GM21723 (cell line): ENCODE measurements at regions not wholly inside any gene's neighbourhood (a gene's known extent, or its start where the extent isn't known, plus 50 kb on each side); places are given as distances from the start of the nearest gene placed in this dataset.

ENCODE experiments used
- ATAC-seq: cut with Tn5 transposase; IDR thresholded peaks from one replicate; pipeline ENCODE4 v1.9.1; 2021; ENCODE audit warnings: mild to moderate bottlenecking, moderate library complexity; ENCODE audit not compliant: unreplicated experiment

DNA sequence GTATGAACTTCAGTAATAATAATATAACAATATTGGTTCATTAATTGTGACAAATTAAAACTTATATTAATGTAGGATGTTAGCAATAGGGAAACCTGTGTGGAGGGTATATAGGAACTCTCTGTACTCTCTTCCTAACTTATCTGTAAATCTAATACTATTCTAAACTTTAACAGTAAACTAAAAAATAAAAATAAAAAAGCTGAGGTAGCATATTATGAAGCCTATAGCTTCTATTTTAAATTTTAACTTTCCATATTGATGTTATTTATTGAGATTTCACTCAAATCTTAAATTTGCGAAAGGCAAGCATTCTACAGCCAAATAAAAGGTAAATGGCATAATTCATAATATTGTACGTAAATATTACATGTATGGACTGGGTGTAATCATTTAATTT lies 326.4 kb downstream of the MEI4 start:
- no peak for ATAC-seq

DNA sequence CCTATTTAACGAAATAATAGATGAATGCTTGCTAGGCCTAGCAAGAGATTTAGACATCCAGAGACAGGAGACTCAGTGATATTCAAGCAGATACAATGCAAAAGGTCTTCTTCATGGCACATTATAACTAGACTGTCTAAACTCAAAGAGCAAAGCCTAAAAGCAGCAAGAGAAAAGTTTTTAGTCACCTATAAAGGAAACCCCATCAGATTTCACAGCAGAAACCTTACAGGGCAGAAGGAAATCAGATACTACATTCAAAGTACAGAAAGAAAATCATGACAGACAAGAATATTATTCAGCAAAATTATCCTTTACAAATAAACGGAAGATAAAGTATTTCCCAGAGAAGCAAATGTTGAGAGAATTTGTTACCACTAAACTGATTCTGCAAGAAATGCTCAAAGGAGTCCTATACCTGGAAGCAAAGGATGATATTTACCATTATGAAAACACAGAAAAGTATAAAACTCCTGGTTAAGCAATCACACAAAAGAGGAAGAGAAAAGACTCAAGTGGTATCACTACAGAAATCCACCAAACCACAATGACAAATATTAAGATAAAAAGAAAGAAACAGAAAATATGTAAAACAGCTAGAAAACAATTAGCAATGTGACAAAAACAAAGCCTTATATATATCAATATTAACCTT lies 333.7 kb downstream of the MEI4 start:
- ATAC-seq, result peak; percentile 87

DNA sequence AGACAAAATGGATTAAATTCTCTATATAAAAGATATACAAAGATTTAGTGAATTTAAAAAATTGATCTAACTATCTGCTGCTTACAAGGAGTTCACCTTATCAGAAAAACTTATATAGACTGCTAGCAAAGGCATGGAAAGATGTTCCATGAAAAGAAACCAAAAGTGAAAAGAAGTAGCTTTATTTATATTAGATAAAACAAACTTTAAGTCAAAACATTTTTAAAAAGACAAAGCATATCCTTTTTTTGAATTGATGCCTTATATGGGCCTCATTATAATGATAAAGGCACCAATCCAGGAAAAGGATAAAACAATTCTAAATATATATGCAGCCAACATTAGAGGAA lies 334.2 kb downstream of the MEI4 start:
- peak; percentile 39 for ATAC-seq

DNA sequence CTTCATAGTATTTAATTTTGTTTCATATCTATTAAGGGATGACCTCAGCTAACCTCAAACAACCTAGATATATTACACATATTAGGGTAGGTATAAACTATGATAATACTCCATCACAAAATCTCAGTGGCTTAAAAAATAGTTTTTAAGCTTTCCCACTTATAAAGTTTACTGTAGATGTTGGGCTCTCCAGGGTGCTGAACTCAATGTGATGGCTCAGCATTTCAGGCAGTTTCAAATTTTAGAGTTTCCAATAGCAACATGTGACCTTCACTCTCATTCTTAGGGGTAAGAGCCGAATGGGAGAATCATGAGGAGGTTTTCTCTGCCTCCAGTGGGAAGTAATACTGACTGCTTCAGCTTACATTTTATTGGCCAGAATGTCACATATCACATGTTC lies 357.3 kb downstream of the MEI4 start:
- ATAC-seq, result no peak

DNA sequence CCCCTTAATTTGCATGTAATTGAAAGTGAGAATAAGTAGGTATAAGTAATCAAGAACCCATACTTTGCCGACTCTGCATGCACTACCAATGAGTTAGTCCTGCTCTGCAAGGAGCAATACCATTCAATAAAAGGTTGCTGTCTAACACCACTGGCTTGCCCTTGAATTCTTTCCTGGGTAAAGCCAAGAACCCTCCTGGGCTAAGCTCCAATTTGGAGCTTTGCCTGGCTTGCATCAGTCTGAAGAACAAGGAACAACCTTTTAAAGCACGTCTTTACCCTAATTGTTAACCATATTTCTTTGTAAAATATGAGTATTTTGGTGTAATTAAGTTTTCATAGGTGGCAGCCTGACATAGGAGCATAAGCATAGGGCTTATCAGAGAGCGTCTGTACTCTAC lies 367.7 kb downstream of the MEI4 start:
- ATAC-seq, result no peak

DNA sequence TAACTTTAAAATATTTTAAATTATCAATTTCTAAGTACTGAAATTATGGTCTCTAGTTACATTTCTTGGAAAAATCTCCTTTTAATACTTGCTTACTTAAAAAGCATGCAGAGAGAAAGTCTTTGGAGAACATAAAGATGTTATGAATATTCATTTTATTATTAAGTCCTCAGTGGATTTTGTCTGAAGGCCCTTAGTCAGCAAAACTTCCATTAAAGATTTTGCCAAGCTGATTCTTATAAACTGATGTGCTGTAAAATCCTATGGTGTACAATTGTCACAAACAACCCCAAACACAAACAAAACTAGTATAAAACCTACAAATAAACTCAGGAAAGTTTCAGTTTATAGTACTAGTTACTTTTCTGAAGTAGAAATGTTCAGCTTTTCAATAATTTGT lies 372.7 kb downstream of the MEI4 start:
- ATAC-seq, result no peak

DNA sequence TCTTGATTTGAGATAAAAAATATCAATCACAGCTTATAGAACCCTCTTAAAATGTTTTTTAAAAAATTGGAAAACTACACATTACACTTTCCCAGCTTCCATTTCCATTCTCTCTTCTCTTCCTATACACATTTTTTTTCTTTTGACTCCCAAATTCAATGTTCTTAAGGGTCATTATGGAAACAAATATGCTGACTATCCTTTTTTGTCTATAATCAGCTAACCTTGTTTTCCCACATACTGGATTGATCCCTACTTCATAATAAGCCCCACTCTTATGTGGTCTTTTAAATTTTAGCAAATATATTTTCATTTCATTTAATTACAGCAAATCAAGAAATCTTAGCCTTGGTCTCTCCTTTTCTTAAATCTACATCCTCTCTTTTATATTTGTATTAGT lies 378.4 kb downstream of the MEI4 start:
- ATAC-seq, result no peak

DNA sequence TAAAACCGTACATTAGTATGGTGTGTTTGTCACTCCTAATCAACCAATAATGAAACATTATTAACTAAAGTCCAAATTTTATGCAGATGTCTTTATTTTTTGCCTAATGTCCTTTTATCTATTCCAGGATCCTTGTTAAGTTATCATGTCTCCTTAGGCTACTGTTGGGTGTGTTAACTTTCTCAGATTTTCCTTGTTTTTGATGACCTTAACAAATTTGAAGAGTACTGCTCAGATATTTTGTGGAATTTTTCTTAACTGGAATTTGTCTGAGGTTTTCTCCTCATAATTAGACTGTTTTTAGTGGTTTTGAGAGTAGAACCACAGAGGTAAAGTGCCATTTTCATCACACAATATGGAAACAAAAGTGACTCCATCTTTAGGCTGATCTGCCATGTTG lies 406.3 kb downstream of the MEI4 start:
- ATAC-seq, result no peak

DNA sequence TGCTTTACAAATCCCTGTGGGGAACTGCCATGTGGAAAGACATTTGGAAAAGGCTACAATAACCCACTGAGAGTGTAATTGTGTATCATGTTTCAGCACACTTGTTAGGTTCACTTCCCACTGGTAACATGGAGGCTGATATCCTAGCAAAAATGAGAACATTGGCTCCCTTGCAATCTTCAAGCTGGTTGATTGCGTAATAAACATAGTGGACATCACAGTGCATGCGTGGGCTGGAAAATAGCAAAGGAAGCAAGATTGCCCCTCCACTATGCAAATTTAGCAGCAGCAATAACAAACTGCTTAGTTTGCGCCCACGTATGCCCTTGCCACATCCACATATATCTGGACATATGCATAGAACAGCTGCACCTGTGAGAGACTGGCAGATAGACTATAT lies 410.2 kb downstream of the MEI4 start:
- no peak for ATAC-seq

DNA sequence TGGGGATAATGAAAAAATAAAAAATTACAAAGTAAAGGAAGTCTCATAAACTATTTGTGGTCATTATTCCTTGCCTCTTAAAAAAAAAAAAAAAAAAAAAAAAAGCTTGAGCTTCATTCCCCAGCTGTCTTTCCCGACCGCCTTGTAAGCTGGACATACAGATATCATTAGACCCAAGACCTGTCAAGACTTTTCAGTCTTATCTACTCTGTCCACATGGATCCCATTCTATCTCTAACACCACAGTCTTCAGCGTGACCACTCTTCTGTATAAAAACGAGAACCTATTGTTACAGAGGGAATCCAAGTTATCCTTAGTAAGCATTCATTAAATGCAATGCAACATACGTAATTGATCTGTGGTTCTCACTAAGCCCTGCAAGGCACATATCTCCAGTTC lies 423.5 kb downstream of the MEI4 start:
- no peak for ATAC-seq

DNA sequence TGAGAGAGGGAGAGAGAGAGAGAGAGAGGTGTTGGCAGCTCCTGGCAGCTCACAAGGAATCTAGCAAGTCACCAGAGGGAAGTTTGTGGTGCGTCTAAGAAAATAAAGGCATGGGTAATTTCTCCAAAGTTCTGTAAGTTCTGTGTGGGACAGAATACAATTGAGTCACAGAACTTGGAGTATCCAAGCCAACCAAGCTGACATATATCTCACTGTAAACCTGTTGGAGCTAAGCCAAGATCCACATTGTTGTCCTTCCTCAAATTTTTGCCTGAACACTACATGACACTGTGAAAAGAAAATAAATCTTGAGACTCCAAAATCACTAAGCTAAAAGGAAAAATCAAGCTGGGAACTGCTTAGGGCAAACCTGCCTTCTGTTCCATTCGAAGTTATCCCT lies 436.7 kb downstream of the MEI4 start:
- no peak for ATAC-seq

DNA sequence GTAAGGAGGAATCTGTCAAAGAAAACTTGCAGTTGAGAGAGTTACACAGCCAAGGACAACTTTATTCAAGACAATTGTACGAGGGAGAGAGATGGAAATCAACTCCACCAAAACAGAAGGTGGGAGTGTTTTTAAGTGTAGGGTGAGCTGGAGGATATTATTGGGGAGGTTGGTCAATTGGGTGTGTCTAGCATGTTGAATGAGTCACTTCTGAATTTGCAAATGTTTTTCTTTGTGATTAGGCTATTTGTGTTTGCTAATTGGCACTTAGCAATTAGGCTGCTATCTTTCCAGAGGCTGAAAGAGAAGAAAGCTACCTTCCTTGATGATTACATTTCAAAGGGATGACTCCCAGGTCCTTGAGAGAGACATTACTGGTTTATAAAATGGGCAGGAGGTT lies 441.1 kb downstream of the MEI4 start:
- ATAC-seq, result no peak

DNA sequence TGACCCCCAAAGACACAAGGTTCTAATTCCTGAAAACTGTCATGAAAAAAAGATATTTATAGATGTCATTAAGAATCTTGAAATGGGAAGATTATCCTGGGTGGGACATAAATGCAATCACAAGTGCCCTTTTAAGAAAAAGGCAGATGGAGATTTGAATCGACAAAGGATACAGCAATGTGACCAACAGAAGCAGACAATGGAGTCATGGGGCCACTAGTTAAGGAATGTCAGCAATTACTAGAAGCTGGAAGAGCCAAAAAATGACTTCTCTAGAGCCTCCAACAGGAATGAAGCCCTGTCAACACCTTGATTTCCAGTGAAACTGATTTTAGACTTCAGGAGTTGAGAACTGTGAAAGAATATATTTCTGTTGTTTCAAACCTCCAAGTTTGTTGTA lies 448.5 kb downstream of the MEI4 start:
- no peak for ATAC-seq

DNA sequence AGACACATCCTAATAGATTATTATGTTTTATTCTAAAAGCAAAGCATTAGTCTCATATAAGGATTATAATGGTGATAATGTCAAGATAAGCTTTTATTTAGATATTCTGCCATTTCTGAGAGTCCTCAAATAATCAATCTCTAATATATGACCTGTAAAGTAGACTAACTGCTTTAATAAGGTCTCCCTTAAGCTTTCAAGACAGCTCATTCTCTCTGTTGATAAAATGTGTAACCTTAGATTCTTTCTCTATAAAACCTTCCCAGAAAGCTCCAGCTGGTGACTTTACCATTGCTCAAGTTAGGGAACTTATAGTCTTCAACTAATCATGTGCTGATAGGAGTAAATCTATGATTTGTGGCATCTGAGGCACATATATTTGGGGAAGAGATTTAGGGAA lies 457.8 kb downstream of the MEI4 start:
- no peak for ATAC-seq

DNA sequence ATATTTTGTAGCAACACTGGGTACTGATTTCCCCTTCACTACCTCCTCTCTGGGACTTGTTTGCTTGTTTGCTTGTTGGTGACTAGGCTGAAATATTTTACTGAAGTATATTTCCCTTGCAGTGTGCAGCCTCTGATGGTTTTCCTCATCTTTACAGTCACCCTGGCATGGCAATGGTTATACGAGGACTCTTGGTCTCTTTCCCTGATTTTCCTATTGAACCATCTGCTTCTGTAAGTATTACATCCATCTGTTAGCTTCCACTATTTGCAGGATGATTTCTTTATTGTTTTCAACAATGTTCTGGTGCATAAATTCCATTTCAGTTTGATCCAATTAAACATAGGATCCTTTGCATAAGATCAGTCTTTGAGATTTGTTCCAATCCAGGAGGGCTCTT lies 465.1 kb downstream of the MEI4 start:
- ATAC-seq, result no peak

DNA sequence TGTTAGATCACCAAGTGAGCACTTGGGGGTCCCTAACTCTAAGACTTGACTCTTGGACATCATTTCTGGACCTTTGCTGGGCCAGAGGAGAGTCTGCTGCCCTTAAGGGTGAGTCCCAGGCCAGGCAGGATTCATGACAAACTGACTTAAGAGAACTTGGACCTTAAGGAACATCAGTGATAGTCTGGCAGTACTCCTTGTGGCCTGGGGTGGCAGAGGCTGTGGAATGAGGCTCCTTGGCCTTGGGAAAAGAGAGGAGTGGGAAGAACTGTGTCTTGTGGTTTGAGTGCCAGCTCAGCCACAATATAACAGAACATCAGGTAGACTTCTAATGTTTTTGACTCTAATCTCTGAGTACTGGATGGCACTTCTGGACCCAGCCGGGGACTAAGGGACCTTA lies 478.7 kb downstream of the MEI4 start:
- ATAC-seq, result no peak

DNA sequence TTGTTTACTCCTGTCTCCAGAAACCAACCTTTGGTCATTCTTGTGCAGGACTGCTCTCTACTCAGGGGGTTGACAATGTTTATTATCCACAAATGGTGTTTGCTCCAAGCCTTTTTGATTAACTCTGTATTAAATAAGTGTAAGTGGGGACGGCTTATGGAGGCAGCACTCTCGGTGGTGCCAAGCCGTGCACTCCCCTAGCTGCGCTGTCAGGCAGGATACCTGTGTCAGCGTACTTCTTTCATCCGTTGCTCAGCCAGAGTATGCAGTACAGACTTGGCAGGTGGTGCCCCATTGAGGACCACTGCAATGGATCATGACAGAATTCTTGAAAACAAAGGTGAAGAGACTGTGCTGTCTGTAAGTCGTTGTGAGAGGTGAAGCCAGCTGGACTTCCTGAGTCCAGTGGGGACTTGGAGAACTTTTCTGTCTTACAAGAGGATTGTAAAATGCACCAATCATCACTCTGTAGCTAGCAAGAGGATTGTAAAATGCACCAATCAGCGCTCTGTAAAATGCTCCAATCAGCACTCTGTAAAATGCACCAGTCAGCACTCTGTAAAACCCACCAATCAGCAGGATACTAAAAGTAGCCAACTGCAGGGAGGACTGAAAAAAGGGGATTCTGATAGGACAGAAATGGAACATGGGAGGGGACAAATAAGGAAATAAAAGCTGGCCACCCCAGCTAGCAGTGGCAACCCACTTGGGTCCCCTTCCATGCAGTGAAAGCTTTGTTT lies 480.0 kb downstream of the MEI4 start:
- no peak for ATAC-seq

DNA sequence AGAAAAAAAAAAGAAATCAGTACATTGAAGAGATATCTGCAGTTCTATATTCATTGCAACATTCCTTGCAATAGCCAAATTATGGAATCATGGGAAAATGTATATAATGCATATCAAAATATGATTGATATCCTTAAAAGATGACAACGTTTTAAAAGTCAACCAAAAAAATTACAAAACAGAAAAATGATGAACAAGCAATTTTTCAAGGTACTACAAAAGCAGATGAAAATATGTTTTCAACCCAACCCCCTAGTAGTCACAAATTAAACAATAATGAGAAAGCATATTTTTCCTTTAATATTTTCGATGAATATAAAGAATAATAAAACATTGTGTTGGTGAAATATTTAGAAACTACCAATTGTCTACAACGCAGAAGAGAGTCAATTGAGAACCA lies 497.6 kb downstream of the MEI4 start:
- no peak for ATAC-seq

DNA sequence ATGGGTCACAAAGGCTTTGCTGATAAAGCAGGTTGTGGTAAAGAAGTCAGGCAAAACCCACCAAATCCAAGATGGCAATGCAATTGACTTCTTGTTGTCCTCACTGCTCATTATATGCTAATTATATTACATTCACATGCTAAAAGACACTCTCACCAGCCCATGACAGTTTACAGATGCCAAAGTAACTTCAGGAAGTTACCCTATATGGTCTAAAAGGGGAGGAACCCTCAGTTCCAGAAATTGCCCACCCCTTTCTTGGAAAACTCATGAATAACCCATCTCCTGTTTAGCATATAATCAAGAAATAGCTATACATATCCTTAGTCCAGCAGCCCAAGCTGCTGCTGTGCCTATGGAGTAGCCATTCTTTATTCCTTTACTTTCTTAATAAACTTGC lies 501.1 kb downstream of the MEI4 start:
- ATAC-seq, result no peak

DNA sequence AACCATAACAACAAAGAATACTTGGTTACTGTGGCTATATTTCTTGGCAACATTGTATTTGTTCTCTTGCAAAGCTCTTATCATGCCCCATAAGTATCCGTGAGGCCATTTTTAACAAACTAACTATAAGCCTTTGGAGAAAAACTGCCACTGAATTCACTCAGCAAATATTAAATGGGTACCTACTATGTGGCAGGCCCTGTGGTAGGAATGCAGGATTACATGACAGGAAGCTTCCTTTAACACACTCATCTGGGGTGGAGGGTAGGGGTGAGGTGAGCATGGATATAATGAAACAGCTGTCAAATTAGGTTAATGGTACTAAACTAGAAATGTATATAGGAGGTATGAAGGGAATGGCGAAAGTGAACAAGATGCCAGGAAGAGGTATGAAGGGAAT lies 504.8 kb downstream of the MEI4 start:
- no peak for ATAC-seq

DNA sequence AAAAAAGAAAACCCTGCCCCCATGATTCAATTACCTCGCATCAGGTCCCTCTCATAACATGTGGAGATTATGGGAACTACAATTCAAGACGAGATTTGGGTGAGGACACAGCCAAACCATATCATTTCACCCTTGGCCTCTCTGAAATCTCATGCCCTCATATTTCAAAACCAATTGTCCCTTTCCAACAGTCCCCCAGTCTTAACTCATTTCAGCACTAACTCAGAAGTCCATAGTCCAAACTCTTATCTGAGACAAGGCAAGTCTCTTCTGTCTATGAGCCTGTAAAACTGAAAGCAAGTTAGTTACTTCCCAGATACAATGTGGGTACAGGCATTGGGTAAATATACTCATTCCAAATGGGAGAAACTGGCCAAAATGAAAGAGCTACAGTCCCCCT lies 536.1 kb downstream of the MEI4 start:
- ATAC-seq, result no peak

DNA sequence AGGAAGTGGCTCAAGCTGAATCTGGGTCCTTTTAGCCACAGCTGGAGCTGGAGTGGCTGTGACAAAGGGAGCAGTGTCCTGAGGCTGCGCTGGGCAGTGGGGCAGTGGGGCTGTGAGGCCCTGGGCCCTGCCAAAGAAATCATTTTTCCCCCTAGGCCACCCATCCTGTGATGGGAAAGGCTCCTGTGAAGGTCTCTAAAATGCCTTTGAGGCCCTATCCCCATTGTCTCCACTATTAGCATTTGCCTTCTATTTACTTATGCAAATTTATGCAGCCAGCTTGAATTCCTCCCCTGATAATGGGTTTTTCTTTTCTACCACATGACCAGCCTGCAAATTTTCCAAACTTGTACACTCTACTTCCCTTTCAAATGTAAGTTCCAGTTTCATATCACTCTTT lies 539.2 kb downstream of the MEI4 start:
- no peak for ATAC-seq

DNA sequence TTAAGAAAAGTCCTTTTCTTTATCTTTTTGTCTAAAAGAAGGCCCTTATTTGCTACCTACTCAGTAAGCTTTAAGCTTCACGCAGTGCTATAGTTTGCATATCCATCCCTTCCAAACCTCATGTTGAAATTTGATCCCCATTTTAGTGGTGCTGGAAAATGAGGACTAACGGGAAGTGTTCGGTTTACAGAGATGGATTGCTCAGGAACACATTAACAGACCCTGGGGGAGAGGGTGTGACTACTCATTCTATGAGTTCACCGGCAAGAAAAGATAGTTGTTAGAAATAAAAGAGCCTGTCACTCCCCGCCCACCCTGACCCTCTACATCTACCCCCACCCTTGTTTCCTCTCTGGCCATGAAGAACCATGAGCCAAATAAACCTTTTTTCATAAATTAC lies 546.2 kb downstream of the MEI4 start:
- no peak for ATAC-seq
